Activated CD8-positive, alpha-beta T cell treated with anti-CD3 and anti-CD28 coated beads for 36 hours (primary cell): ENCODE measurements at regions not wholly inside any gene's neighbourhood (a gene's known extent, or its start where the extent isn't known, plus 50 kb on each side); places are given as distances from the start of the nearest gene placed in this dataset.

Source experiments
- ATAC-seq: fragments of 200-7000 bp; cut with Tn5 transposase; one replicate; pipeline ENCODE4 v1.10.0; 2021; ENCODE audit warnings: mild to moderate bottlenecking, moderate library complexity
- CTCF ChIA-PET: fragments of 350-600 bp; sonication (Branson Sonifier 250); formaldehyde crosslinking; loops from one replicate; lab custom pipeline; 2021; ENCODE audit warnings: antibody characterized with exemption; lab: Charles Lee
- POLR2A ChIA-PET: fragments of 350-600 bp; sonication (Branson Sonifier 250); formaldehyde crosslinking; loops from one replicate; lab custom pipeline; 2021; ENCODE audit warnings: antibody characterized with exemption; lab: Charles Lee
- DNase-seq: peaks from one replicate; pipeline ENCODE4 v3.0.0-alpha.2; 2020
- H3K27ac Mint-ChIP-seq: one replicate; pipeline ENCODE4 v1.8.0; 2021; ENCODE audit warnings: mild to moderate bottlenecking, mixed read lengths
- H3K27me3 Mint-ChIP-seq: one replicate; pipeline ENCODE4 v1.8.0; 2021; ENCODE audit warnings: mixed read lengths
- H3K36me3 Mint-ChIP-seq: one replicate; pipeline ENCODE4 v1.8.0; 2021; ENCODE audit warnings: low read depth, mixed read lengths
- H3K4me1 Mint-ChIP-seq: one replicate; pipeline ENCODE4 v1.8.0; 2021; ENCODE audit warnings: low read depth, mixed read lengths
- H3K4me3 Mint-ChIP-seq: one replicate; pipeline ENCODE4 v1.8.0; 2021; ENCODE audit warnings: mild to moderate bottlenecking, moderate library complexity, mixed read lengths
- H3K9me3 Mint-ChIP-seq: one replicate; pipeline ENCODE4 v1.8.0; 2021; ENCODE audit warnings: mixed read lengths
- intact Hi-C: fragments of 100-400 bp; cut with micrococcal nuclease; formaldehyde crosslinking; loops from one replicate; pipeline ENCODE4 v1.10.0; 2022
- TF ChIP-seq, protein P1 (sequence below): fragments of 200-600 bp; IDR thresholded peaks from one replicate; pipeline ENCODE4 v1.8.0; 2022; ENCODE audit warnings: antibody characterized with exemption, mild to moderate bottlenecking

DNA sequence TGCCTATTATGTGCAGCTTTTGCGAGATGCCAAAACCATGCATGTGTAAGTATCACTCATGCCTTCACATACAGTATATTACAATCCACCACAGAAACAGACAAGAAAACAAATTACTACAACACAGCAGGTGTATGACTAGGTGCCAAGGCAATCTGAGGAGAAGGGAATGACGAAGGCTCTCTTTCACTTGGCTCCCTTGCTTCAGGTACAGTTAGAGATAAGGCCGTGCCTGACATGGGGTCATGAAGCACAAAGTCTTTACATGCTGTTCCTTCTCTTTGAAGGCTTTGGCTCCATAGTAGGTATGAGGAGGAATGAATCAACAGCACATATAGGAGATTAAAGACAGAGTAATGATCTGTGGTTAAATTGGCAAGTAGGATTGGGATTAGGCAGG lies 65.2 kb upstream of the FSHB start:
- intact Hi-C loops = no loop called here
- ATAC-seq = no peak
- H3K36me3 Mint-ChIP-seq = no peaks in the 10 kb centered on the region

GRCh38 chr11:30171661-30172060 lies 59.2 kb upstream of the FSHB start:
- no peak overlapping the region for H3K27ac Mint-ChIP-seq

More for the DNA sequence above, 65.2 kb upstream of the FSHB start:
- Mint-ChIP-seq H3K9me3 (no peaks in the 10 kb centered on the region), H3K4me3 (no peak overlapping the region), H3K27ac (no peak overlapping the region), H3K4me1 (no peaks in the 10 kb centered on the region), H3K27me3 (peaks cover 2% of the 10 kb centered on the region)
- ChIA-PET CTCF (interaction anchor here (1.1 to 1.5 kb wide), 2 partner anchors 22 to 31 kb away, joined by 4 to 6 read pairs; no protein-coding TSS in a partner anchor), POLR2A (no interaction called here)
- no peak for DNase-seq
- TF ChIP-seq, protein P1, sequence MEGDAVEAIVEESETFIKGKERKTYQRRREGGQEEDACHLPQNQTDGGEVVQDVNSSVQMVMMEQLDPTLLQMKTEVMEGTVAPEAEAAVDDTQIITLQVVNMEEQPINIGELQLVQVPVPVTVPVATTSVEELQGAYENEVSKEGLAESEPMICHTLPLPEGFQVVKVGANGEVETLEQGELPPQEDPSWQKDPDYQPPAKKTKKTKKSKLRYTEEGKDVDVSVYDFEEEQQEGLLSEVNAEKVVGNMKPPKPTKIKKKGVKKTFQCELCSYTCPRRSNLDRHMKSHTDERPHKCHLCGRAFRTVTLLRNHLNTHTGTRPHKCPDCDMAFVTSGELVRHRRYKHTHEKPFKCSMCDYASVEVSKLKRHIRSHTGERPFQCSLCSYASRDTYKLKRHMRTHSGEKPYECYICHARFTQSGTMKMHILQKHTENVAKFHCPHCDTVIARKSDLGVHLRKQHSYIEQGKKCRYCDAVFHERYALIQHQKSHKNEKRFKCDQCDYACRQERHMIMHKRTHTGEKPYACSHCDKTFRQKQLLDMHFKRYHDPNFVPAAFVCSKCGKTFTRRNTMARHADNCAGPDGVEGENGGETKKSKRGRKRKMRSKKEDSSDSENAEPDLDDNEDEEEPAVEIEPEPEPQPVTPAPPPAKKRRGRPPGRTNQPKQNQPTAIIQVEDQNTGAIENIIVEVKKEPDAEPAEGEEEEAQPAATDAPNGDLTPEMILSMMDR = no peak

DNA sequence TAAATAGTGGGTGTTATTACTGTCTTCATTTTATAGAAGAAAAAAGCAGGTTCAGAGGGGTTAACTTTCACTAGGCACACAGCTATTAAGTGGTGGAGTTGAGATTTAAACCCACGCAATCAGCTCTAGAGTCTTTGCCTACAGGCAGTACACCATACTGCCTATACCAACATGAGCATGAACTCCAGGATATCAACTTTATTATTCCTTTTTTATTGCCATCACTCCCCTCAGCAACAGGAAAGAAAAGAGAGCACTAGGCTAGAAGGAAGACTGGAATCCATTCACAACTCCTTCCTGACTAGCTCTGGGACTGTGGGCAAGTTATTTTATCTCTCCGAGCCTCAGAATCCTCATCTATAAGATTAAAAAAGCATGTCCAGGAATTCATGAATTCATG lies 58.7 kb upstream of the FSHB start:
- Mint-ChIP-seq H3K4me1 (no peaks in the 10 kb centered on the region), H3K36me3 (no peaks in the 10 kb centered on the region), H3K27ac (no peak overlapping the region), H3K4me3 (no peak overlapping the region), H3K27me3 (no peaks in the 10 kb centered on the region), H3K9me3 (no peaks in the 10 kb centered on the region)
- TF ChIP-seq, protein P1 = no peak
- no peak for DNase-seq
- no peak for ATAC-seq
- intact Hi-C loops = no loop called here
- ChIA-PET CTCF (interaction anchor here (1.7 kb wide), 1 partner anchor 29 kb away, joined by 7 read pairs; no protein-coding TSS in a partner anchor), POLR2A (no interaction called here)

More at GRCh38 chr11:30171661-30172060, 59.2 kb upstream of the FSHB start:
- POLR2A ChIA-PET = no interaction called here
- H3K27me3 Mint-ChIP-seq = no peaks in the 10 kb centered on the region
- H3K36me3 Mint-ChIP-seq = no peaks in the 10 kb centered on the region
- no peak overlapping the region for H3K4me3 Mint-ChIP-seq
- ATAC-seq (no peak), DNase-seq (no peak)
- CTCF ChIA-PET = interaction anchor here (1.7 kb wide), 1 partner anchor 29 kb away, joined by 7 read pairs; no protein-coding TSS in a partner anchor
- no peaks in the 10 kb centered on the region for H3K4me1 Mint-ChIP-seq
- TF ChIP-seq, protein P1 = no peak
- intact Hi-C loops = no loop called here
- H3K9me3 Mint-ChIP-seq = no peaks in the 10 kb centered on the region

- TF ChIP-seq, protein P1 = no peak
- no peak overlapping the region for H3K27ac Mint-ChIP-seq
- ATAC-seq = no peak
- H3K36me3 Mint-ChIP-seq = no peaks in the 10 kb centered on the region
- H3K9me3 Mint-ChIP-seq = no peaks in the 10 kb centered on the region
- DNase-seq = no peak
- ChIA-PET POLR2A (no interaction called here), CTCF (interaction anchor here (1.6 kb wide), 1 partner anchor 24 kb away, joined by 5 read pairs; no protein-coding TSS in a partner anchor)
- H3K27me3 Mint-ChIP-seq = no peaks in the 10 kb centered on the region
- intact Hi-C loops = no loop called here
- H3K4me1 Mint-ChIP-seq = no peaks in the 10 kb centered on the region
- no peak overlapping the region for H3K4me3 Mint-ChIP-seq
Measured at GRCh38 chr11:30172883-30173311, 57.9 kb upstream of the FSHB start.

DNA sequence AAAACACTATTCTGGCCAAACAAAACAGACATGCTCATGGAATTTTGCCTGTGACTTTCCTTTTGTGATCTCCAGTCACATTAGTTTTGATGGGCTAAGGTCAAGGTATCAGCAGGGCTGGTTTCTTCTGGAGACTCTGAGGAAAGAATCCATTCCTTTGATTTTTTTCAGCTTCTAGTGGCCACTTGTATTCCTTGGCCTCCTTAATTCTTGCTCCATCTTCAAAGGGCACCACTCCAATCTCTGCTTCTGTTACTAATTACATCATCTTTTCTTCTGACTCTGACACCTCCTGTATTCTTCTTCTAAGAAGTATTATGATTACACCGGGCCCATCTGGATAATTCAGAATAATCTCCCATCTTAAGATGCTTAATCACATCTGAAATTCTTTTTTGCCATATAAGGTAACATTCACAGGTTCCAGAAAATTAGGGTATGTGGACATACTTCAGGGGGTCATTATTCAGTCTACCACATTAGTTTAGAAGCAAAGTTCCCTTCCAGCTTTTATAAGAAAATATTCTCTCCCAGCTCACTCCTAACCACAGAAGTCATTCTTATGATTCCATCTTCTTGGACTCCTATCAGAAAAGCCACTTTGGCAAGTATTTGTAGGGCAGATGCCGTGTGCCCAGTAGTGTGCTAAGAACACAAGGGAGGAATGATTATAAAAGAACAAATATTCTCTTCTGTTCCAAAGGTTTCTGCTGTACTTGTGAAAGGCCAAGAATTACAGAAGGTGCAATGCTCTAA lies 56.4 kb upstream of the FSHB start:
- Mint-ChIP-seq H3K36me3 (no peaks in the 10 kb centered on the region), H3K9me3 (no peaks in the 10 kb centered on the region), H3K4me1 (no peaks in the 10 kb centered on the region), H3K4me3 (no peak overlapping the region), H3K27me3 (no peaks in the 10 kb centered on the region), H3K27ac (no peak overlapping the region)
- TF ChIP-seq, protein P1 = no peak
- CTCF ChIA-PET = interaction anchor here (1.0 to 1.6 kb wide), 3 partner anchors 22 to 46 kb away, joined by 3 to 5 read pairs (median 3); no protein-coding TSS in a partner anchor
- intact Hi-C loops = no loop called here
- no peak for DNase-seq
- ATAC-seq = no peak
- POLR2A ChIA-PET = no interaction called here
